Frontal cortex (tissue), 4 donors: ENCODE measurements at regions not wholly inside any gene's neighbourhood (a gene's known extent, or its start where the extent isn't known, plus 50 kb on each side); places are given as distances from the start of the nearest gene placed in this dataset. TPM values are rescaled to one million over a fixed set of nuclear protein-coding genes. Genes with fewer than 3 reads are reported as not detected.
"Not testable (repeated sequence)": the region's sequence is repeated elsewhere in the genome, so short reads cannot be mapped to it uniquely, and the experiment has no call there.

Source experiments
- DNase-seq, 2 donors: peaks; one replicate each; pipeline ENCODE4 v3.0.0; 2012; ENCODE audit warnings: low spot score in 2 of 2
- FAIRE-seq: peaks from 2 replicates; lab custom pipeline; 2012; peaks lifted over from hg19 to GRCh38; lab: Jason Lieb, UNC
- small RNA-seq: library from RNA; depleted of rRNA; stranded (forward); fragments of <200 nt; gene quantifications from one replicate; pipeline ENCODE3, GENCODE V24; 2014
- donor health status: control.
- donor health status: control.
- donor health status: control.

DNA sequence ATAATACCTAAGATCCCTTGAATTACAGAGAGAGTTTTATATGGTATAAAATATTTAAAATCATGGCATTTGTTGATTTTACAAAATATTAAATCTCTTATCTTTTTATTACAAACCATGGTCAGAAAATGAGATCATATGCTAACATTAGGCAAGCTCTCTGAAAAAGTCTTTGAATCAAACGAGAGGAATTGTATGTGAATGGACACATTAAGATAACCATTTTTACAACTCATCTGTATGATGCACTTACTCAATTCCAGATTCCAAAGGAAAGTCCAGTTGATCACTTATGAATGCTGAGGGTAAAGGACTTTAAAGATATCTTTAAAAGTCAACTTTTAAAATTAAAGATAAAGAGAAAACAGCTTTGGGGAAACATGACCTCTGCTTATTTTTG lies 83.5 kb upstream of the LUZP2 start:
- FAIRE-seq = no peak
- DNase-seq = no peak

DNA sequence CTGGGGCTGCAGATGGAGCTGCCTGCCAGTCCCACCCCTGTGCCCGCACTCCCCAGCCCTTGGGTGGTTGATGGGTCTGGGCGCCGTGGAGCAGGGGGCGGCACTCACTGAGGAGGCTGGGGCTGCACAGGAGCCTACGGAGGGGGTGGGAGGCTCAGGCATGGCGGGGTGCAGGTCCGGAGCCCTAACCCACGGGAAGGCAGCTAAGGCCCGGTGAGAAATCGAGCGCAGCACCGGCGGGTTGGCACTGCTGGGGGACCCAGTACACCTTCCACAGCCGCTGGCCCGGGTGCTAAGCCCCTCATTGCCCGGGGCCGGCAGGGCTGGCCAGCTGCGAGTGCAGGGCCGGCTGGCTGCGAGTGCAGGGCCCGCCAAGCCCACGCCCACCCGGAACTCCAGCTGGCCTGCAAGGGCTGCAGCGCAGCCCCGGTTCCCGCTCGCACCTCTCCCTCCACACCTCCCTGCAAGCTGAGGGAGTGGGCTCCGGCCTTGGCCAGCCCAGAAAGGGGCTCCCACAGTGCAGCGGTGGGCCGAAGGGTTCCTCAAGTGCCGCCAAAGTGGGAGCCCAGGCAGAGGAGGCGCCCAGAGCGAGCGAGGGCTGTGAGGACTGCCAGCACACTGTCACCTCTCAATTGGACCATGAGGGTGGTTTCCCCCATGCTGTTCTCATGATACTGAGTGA lies 80.8 kb upstream of the LUZP2 start:
- FAIRE-seq, DNase-seq: not testable (repeated sequence)

DNA sequence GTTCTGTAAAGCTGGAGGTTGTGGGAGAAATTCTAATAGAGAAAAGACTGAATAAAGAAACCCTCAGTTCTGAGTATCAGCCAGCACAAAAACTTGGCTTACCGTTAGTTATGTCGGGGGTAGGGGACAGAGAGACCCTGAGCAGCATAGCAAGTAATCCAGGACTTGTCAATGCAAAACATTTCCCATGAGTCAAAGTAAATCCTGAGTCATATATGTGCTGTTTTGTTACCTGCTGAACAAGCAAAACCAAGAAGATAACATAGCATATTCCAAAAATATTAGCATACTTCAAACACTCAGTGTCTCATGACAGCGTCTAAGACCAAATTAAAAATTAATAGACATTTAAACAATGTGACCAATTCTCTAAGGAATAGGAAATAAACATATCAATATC lies 75.1 kb upstream of the LUZP2 start:
- DNase-seq (no peak), FAIRE-seq (no peak)

DNA sequence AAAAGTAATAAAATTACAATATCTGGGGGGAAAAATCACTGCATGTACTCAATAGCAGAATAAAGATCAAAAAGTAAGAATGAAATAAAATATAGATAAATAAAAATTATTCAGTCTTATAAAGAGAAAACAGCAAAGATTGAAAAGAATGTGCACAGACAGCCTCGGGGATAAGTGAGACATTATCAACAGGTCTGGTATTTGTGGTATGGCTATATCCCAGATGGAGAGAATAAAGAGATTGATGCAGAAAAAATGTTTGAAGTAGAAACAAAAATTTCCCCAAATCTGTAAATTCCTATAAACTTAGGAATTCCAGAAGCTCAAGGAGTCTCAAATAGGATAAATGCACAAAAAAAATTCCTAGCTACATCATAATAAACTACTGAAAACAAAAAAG lies 74.5 kb upstream of the LUZP2 start:
- DNase-seq (no peak), FAIRE-seq (no peak)

DNA sequence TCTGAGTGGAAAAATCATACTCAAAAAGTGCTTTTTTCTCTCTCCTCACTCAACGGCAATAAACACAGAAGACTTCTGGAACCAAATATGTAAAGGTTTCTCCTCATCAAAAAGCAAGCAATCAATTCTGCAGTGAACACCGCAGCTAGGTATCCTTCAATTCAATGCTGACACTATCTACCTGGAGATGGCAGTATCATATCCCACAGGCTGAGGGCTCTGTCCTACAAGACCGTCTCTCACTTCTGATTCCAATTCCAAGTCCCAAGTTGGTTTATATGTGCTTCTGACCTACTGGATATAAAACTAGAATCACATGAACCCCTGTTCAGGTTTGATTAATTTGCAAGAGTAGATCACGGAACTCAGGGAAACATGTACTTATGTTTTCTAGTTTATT lies 59.7 kb upstream of the LUZP2 start:
- no peak for FAIRE-seq
- no peak for DNase-seq

Small RNAs in the stretch of these regions (small RNA-seq; reads per million reads assigned to genes)
- gene AC100767.1 (not detected), gene MIR8054 (not detected), gene RNU6-783P (not detected)
